ENCODE measurements at regions not wholly inside any gene's neighbourhood (a gene's known extent, or its start where the extent isn't known, plus 50 kb on each side); places are given as distances from the start of the nearest gene placed in this dataset.

DNA sequence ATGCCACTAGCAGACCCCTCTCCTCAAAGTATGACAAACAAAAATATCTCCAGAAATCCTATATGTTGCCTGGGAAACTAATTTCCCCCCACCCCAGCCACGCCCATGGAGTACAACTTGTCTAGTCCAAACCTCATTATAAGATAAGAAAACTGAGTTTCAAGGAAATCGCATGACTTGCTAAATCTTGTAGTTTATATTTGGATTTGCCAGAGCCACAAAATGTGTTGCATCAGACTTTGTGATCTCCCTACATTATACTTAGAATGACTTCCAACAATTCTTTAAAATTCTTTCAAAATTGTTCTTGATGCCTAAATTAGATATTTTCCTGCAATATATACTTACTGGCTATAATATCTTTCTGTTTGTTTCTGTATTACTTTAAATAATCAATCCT is 1034.4 kb downstream of the IGSF11 start:
- TF ChIP-seq GATA3 (IDR thresholded peaks at IDR 0.05; ENCODE audit: low read depth, low read length) (no peak), GATA2 (IDR thresholded peaks at IDR 0.05; ENCODE audit: low read depth, low read length) (no peak)
